Activated CD4-positive, alpha-beta T cell treated with anti-CD3 and anti-CD28 coated beads for 36 hours (primary cell): ENCODE measurements at regions not wholly inside any gene's neighbourhood (a gene's known extent, or its start where the extent isn't known, plus 50 kb on each side); places are given as distances from the start of the nearest gene placed in this dataset.

ENCODE experiments used
- ATAC-seq: fragments of 200-7000 bp; cut with Tn5 transposase; one replicate; pipeline ENCODE4 v1.10.0; 2021; ENCODE audit warnings: mild to moderate bottlenecking, moderate library complexity
- CTCF ChIA-PET: fragments of 350-600 bp; sonication (Branson Sonifier 250); formaldehyde crosslinking; loops from one replicate; lab custom pipeline; 2021; ENCODE audit warnings: antibody characterized with exemption; lab: Charles Lee
- POLR2A ChIA-PET: fragments of 350-600 bp; sonication (Branson Sonifier 250); formaldehyde crosslinking; loops from one replicate; lab custom pipeline; 2021; ENCODE audit warnings: antibody characterized with exemption, inconsistent platforms; lab: Charles Lee
- DNase-seq: peaks from one replicate; pipeline ENCODE4 v3.0.0-alpha.2; 2020
- H3K27ac Mint-ChIP-seq: one replicate; pipeline ENCODE4 v1.8.0; 2021; ENCODE audit warnings: mixed read lengths
- H3K27me3 Mint-ChIP-seq: one replicate; pipeline ENCODE4 v1.8.0; 2021; ENCODE audit warnings: mixed read lengths
- H3K36me3 Mint-ChIP-seq: one replicate; pipeline ENCODE4 v1.8.0; 2021; ENCODE audit warnings: low read depth, mixed read lengths
- H3K4me1 Mint-ChIP-seq: one replicate; pipeline ENCODE4 v1.8.0; 2021; ENCODE audit warnings: mixed read lengths
- H3K4me3 Mint-ChIP-seq: one replicate; pipeline ENCODE4 v1.8.0; 2021; ENCODE audit warnings: mild to moderate bottlenecking, moderate library complexity, mixed read lengths
- H3K9me3 Mint-ChIP-seq: one replicate; pipeline ENCODE4 v1.8.0; 2021; ENCODE audit warnings: low read depth, mixed read lengths
- intact Hi-C, 2 experiments: fragments of 100-400 bp; cut with DNase I in 1 of 2; cut with micrococcal nuclease in 1 of 2; formaldehyde crosslinking; loops; one replicate each; pipeline versions ENCODE4 v1.14.2 to v1.15.1; 2022 to 2024; cut with DNase I, micrococcal nuclease

DNA sequence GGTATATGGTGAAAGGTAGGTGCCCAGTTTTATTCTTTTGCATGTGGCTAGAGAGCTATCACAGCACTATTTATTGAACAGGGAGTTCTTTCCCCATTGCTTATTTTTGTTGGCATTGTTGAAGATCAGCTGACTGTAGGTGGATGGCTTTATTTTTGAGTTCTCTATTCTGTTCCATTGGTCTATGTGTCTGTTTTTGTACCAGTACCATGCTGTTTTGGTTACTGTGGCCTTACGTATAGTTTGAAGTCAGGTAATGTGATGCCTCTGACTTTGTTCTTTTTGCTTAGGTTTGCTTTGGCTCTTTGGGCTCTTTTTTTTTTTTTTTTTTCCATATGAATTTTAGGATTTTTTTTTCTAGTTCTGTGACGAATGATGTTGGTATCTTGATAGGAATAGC lies 139.2 kb upstream of the CTNNB1 start:
- Mint-ChIP-seq H3K9me3 (no peaks in the 10 kb centered on the region), H3K36me3 (no peaks in the 10 kb centered on the region), H3K4me1 (no peaks in the 10 kb centered on the region), H3K27me3 (peaks cover 7% of the 10 kb centered on the region), H3K4me3 (no peak overlapping the region), H3K27ac (no peak overlapping the region)
- DNase-seq, result no peak
- intact Hi-C loops, result no loop called here
- CTCF ChIA-PET, result interaction anchor here (0.6 kb wide), 1 partner anchor 22 kb away, joined by 4 read pairs; no protein-coding TSS in a partner anchor
- ATAC-seq, result no peak
- POLR2A ChIA-PET, result no interaction called here

DNA sequence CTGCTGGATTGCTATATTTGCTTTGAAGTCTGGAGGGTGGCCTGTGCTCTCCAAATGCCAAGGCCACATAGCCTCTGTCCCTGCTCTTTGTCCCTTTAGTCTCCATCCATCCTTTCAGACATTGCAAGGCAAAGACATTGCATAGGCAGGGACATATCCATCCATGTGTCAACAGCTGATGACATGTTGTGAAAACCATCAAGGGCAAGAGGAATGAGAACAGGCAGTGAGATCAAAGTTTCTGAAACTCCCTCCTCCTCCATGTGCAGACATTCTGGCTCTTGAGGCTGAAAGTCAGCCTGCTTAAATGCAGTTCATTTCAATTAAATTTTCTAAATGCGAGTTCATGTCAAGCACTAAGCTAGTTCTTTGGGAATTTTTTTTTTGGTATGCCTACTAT lies 135.2 kb upstream of the CTNNB1 start:
- peak; percentile 49 for ATAC-seq
- H3K36me3 Mint-ChIP-seq, result no peaks in the 10 kb centered on the region
- CTCF ChIA-PET, result interaction anchor here (0.7 to 0.8 kb wide), 2 partner anchors 11 to 309 kb away, joined by 3 read pairs; no protein-coding TSS in a partner anchor
- H3K27ac Mint-ChIP-seq, result no peak overlapping the region
- no peak for DNase-seq
- intact Hi-C loops, result no loop called here
- no peaks in the 10 kb centered on the region for H3K4me1 Mint-ChIP-seq
- H3K27me3 Mint-ChIP-seq, result peaks cover 7% of the 10 kb centered on the region
- H3K4me3 Mint-ChIP-seq, result no peak overlapping the region
- POLR2A ChIA-PET, result no interaction called here
- H3K9me3 Mint-ChIP-seq, result no peaks in the 10 kb centered on the region

DNA sequence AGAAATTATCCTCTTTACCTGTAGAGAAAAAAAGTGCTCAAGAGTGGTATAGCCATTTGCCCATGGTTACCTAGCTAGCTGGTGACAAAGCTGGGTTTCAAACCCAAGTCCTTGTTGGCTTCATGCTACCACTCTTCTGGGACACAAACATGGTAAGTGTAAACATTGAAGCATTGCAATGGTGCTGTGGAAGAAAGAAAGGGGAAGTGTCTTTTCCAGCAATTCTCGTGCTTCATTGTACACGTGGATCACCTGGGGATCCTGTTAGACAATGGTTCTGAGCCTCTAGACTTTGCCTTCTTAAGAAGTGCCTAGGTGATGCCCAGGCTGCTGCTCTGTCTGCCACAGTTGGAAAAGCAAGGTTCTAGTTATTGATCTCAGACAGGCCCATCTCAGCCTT lies 134.8 kb upstream of the CTNNB1 start:
- DNase-seq (no peak), ATAC-seq (no peak)
- POLR2A ChIA-PET, result no interaction called here
- CTCF ChIA-PET, result no interaction called here
- Mint-ChIP-seq H3K4me3 (no peak overlapping the region), H3K4me1 (no peaks in the 10 kb centered on the region), H3K9me3 (no peaks in the 10 kb centered on the region), H3K36me3 (no peaks in the 10 kb centered on the region), H3K27ac (no peak overlapping the region), H3K27me3 (peaks cover 7% of the 10 kb centered on the region)
- intact Hi-C loops, result no loop called here

DNA sequence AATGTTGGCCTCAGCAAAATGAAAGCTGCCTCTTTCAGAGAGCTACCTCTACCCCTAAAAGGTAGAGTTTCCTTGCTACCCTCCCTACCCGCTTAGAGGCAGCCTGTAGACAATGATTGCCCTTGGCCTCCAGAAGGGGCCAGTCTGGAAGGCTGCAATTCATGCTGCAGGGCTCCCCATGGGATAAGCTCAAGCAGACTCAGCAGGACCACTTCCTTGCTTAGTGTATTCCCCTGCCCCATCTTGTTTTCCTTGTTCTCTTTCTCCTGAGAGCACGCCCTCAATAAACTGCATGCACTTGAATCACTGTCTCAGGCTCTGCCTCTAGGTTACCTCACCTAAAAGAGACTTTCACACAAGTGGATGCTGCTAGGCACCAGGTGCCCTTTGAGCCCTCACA lies 134.0 kb upstream of the CTNNB1 start:
- ChIA-PET POLR2A (no interaction called here), CTCF (no interaction called here)
- H3K9me3 Mint-ChIP-seq, result no peaks in the 10 kb centered on the region
- no peak overlapping the region for H3K27ac Mint-ChIP-seq
- ATAC-seq (no peak), DNase-seq (no peak)
- H3K27me3 Mint-ChIP-seq, result peaks cover 7% of the 10 kb centered on the region
- H3K36me3 Mint-ChIP-seq, result no peaks in the 10 kb centered on the region
- intact Hi-C loops, result no loop called here
- H3K4me1 Mint-ChIP-seq, result no peaks in the 10 kb centered on the region
- no peak overlapping the region for H3K4me3 Mint-ChIP-seq

DNA sequence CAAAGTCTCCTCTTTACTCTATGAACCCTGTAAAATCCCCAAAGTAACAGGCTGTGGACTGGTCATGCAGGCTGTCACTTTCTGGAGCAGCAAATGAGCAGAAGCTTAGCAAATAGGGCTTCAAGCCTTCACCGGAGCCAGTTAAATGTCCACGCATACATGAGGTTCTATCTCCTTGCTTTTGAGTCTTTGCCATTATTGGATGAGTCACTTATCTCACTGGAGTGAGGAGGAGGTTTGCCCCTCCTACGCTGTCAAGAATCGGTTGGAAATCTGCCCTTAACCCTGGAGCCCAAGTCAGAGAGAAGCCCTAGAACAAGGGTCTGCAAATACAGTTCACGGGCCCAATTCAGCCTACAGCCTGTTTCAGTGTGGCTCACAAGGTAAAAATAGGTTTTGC lies 126.1 kb upstream of the CTNNB1 start:
- H3K36me3 Mint-ChIP-seq, result no peaks in the 10 kb centered on the region
- POLR2A ChIA-PET, result no interaction called here

DNA sequence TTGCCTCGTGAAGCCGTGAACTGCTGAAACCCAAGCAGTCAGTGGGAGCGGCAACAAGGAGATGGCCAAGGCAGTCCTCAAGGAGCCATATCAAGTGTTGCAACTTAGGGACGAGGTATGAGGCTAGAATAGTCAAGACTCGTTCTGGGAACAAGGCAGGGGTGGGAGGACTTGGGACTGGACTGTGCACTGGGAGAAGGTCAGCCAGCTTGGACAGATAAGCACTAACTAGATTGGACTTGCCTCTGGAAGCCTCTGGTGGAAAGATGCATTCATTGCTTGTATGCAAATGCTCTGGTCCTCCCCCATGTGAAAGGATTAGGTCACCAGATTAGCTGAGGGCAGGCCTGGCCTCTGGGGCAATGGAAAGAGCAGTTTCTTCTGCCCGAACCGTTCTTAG lies 123.3 kb upstream of the CTNNB1 start:
- Mint-ChIP-seq H3K27ac (no peak overlapping the region), H3K4me3 (no peak overlapping the region), H3K4me1 (no peaks in the 10 kb centered on the region), H3K27me3 (no peaks in the 10 kb centered on the region), H3K9me3 (no peaks in the 10 kb centered on the region), H3K36me3 (no peaks in the 10 kb centered on the region)
- POLR2A ChIA-PET, result no interaction called here
- DNase-seq, result no peak
- intact Hi-C loops, result no loop called here
- CTCF ChIA-PET, result no interaction called here
- no peak for ATAC-seq

More for the DNA sequence above, 126.1 kb upstream of the CTNNB1 start:
- ATAC-seq (no peak), DNase-seq (no peak)
- Mint-ChIP-seq H3K4me3 (no peak overlapping the region), H3K27ac (no peak overlapping the region), H3K9me3 (no peaks in the 10 kb centered on the region), H3K4me1 (no peaks in the 10 kb centered on the region), H3K27me3 (no peaks in the 10 kb centered on the region)
- intact Hi-C loops, result no loop called here
- CTCF ChIA-PET, result no interaction called here

DNA sequence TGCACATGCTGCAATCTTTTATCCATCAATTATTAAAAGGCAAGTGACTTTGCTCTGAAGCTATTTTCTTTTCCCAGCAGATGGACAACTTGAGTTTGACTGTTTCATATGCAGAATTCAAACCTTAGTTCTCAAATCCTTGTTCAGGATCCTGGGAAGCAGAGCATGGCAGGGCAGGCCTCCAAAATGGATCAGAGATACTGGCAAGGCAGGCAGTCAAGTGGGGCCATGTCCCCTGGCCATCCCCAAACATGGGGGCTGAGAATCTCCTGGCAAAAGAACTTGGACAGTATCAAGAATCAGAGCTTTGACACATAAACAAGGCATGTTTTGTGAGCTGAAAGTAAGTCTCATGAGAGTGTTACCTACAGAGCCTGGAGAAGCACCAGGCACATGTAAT lies 122.9 kb upstream of the CTNNB1 start:
- ATAC-seq (no peak), DNase-seq (no peak)
- ChIA-PET CTCF (interaction anchor here (0.9 kb wide), 1 partner anchor 21 kb away, joined by 3 read pairs; no protein-coding TSS in a partner anchor), POLR2A (no interaction called here)
- no peak overlapping the region for H3K27ac Mint-ChIP-seq
- H3K9me3 Mint-ChIP-seq, result no peaks in the 10 kb centered on the region
- intact Hi-C loops, result no loop called here
- no peaks in the 10 kb centered on the region for H3K4me1 Mint-ChIP-seq
- no peaks in the 10 kb centered on the region for H3K27me3 Mint-ChIP-seq
- no peaks in the 10 kb centered on the region for H3K36me3 Mint-ChIP-seq
- H3K4me3 Mint-ChIP-seq, result no peak overlapping the region

DNA sequence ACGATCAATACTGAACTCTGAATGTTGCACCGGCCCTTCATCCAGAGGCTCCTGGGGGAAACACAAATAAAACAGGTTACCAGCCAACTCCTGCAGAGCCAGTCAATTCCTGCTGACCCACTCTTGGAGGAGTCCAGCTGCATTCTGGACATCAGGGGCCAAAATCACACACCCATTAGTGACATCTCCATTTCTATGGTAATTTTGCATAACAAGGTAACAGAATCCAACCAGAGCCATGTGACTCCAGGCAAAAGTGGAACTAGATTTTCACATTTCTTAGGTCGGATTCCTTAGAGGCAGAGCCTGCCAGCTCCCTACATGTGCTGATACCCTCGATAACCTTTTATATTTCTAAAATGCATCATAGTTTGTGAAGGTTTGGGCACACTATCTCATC lies 119.2 kb upstream of the CTNNB1 start:
- H3K4me1 Mint-ChIP-seq, result no peaks in the 10 kb centered on the region
- ChIA-PET CTCF (no interaction called here), POLR2A (interaction anchor here (0.6 kb wide), 2 partner anchors 59 to 799 kb away, joined by 3 to 15 read pairs; no protein-coding TSS in a partner anchor)
- ATAC-seq (no peak), DNase-seq (no peak)
- H3K9me3 Mint-ChIP-seq, result no peaks in the 10 kb centered on the region
- H3K4me3 Mint-ChIP-seq, result no peak overlapping the region
- no peaks in the 10 kb centered on the region for H3K27me3 Mint-ChIP-seq
- intact Hi-C loops, result no loop called here
- no peak overlapping the region for H3K27ac Mint-ChIP-seq
- no peaks in the 10 kb centered on the region for H3K36me3 Mint-ChIP-seq

DNA sequence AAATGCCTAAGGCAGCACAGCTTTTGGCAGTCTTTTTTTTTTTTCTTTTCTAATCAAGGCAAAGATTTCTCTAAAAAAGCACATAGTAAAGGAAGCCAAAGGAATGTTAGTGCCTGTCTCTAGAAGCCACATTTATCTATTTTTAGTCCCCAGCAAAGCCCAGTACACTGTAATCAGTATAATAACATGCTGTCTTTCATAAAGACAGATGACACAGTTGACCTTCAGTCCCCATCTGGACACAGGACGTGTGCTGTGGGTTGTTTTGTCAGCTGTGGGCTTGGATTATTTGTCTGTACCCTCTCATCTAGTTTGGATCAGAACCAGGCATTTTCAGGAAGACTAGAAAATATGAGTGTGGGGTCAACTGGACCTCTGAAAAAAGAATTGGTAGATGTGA lies 110.4 kb upstream of the CTNNB1 start:
- ChIA-PET CTCF (no interaction called here), POLR2A (no interaction called here)
- ATAC-seq, result no peak

DNA sequence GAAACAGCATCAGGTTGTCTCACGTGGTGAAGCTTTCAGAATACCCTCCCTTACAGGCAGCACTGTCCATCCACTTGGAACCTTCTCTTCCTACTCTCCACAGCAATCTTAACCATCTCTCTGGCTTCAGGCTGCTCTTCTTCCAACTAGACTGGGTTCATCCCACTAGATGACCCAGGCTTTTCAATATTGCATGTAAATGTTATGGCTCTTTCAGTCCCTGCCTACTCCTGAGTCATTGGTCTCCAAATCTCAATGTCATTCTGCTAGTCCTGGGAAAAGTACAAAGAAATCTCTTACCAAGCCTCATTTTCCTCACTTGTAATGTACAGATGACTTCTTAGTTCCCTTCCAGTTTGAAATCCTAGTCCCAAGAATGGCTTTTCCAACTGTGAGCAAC lies 109.7 kb upstream of the CTNNB1 start:
- Mint-ChIP-seq H3K27ac (no peak overlapping the region), H3K9me3 (no peaks in the 10 kb centered on the region), H3K4me1 (no peaks in the 10 kb centered on the region), H3K36me3 (no peaks in the 10 kb centered on the region), H3K27me3 (no peaks in the 10 kb centered on the region), H3K4me3 (no peak overlapping the region)
- ChIA-PET CTCF (no interaction called here), POLR2A (no interaction called here)
- DNase-seq (no peak), ATAC-seq (no peak)
- intact Hi-C loops, result no loop called here

More for the DNA sequence above, 110.4 kb upstream of the CTNNB1 start:
- Mint-ChIP-seq H3K9me3 (no peaks in the 10 kb centered on the region), H3K4me1 (no peaks in the 10 kb centered on the region), H3K4me3 (no peak overlapping the region), H3K36me3 (no peaks in the 10 kb centered on the region), H3K27ac (no peak overlapping the region), H3K27me3 (no peaks in the 10 kb centered on the region)
- DNase-seq, result no peak
- intact Hi-C loops, result no loop called here

DNA sequence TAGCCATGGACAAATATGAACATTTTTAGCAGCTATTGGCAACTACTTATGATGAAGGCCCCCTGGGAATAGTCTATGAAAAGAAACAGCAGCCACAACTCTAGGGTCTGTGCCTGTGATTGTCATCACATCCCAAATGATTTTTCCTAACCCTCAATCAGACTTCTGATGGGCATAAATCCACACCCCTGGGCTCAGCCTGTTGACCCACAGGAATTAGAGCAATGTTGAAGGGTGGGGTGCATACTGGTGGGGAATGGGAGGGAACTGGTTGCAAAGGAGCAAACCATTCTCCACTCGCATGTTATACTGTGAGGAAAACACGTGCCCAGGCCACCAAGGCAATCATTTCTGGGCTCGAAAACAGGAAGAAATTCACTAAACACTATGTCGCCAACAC lies 106.5 kb upstream of the CTNNB1 start:
- Mint-ChIP-seq H3K36me3 (no peaks in the 10 kb centered on the region), H3K27me3 (no peaks in the 10 kb centered on the region), H3K4me1 (no peaks in the 10 kb centered on the region), H3K27ac (no peak overlapping the region), H3K4me3 (no peak overlapping the region), H3K9me3 (no peaks in the 10 kb centered on the region)
- POLR2A ChIA-PET, result no interaction called here
- intact Hi-C loops, result no loop called here
- DNase-seq (no peak), ATAC-seq (no peak)
- CTCF ChIA-PET, result no interaction called here

DNA sequence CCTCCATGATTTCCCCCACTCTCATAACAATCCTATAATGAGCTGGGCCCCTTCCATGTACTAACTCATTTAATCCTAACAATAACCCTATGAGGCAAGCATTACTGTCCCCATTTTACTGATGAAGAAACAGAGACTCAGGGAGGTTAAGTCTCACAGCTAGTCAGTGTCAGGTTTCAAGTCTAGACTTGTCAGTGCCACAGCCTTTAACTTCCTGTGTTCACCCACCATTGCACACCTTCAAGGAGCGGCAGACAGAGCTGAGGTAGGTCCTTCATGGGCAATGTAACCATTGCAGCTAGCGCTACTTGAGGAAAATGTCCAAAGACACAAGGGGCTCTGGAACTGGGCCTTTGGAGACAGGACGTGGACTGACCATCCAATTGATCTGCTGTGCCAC lies 105.8 kb upstream of the CTNNB1 start:
- intact Hi-C loops, result no loop called here
- no peaks in the 10 kb centered on the region for H3K27me3 Mint-ChIP-seq
- no peak overlapping the region for H3K4me3 Mint-ChIP-seq
- H3K27ac Mint-ChIP-seq, result no peak overlapping the region
- ChIA-PET POLR2A (no interaction called here), CTCF (no interaction called here)
- H3K9me3 Mint-ChIP-seq, result no peaks in the 10 kb centered on the region
- H3K4me1 Mint-ChIP-seq, result no peaks in the 10 kb centered on the region
- H3K36me3 Mint-ChIP-seq, result no peaks in the 10 kb centered on the region
- DNase-seq, result no peak
- ATAC-seq, result no peak

DNA sequence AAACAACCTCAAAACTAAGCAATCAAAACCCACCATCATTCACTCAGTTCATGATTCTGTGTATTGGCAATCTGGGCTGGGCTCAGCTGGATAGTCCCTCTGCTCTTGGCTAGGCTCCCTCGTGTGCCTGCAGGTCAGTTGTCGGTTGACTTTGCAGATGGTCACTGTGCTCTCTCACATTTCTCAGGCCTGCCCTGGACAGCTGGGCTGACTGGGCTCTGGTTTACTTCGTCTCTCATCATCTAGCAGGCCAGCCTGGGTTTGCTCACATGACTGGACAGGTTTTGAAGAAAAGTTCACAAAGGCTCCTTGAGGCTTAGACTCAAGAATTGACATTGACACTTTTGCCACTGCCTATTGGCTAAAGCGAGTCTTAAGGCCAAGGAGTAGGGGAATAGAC lies 105.0 kb upstream of the CTNNB1 start:
- intact Hi-C loops, result no loop called here
- ATAC-seq (no peak), DNase-seq (no peak)
- POLR2A ChIA-PET, result no interaction called here
- H3K4me1 Mint-ChIP-seq, result no peaks in the 10 kb centered on the region
- H3K36me3 Mint-ChIP-seq, result no peaks in the 10 kb centered on the region
- CTCF ChIA-PET, result no interaction called here
- H3K4me3 Mint-ChIP-seq, result no peak overlapping the region
- no peak overlapping the region for H3K27ac Mint-ChIP-seq
- no peaks in the 10 kb centered on the region for H3K27me3 Mint-ChIP-seq
- H3K9me3 Mint-ChIP-seq, result no peaks in the 10 kb centered on the region
